ENCODE measurements at regions not wholly inside any gene's neighbourhood (a gene's known extent, or its start where the extent isn't known, plus 50 kb on each side); places are given as distances from the start of the nearest gene placed in this dataset.
A peak's percentile ranks its signal among the peaks of the same experiment; 100 is the strongest.
"Not testable (repeated sequence)": the region's sequence is repeated elsewhere in the genome, so short reads cannot be mapped to it uniquely, and the experiment has no call there.

- no peak overlapping the region for H3K9ac ChIP-seq
- no peak overlapping the region for H3K4me3 ChIP-seq
- DNase-seq: peak; percentile 0
- no peak for TF ChIP-seq EZH2phosphoT487 (IDR thresholded peaks at IDR 0.05; ENCODE audit: insufficient read depth, low read depth)
- no peak for TF ChIP-seq EZH2 (IDR thresholded peaks at IDR 0.05; ENCODE audit: insufficient read depth, poor library complexity, severe bottlenecking)
- 90 to 91% methylated on average over 17 of the region's 17 CpGs for WGBS, 2 experiments (ENCODE audit: low coverage in 1 of 2, low lambda C conversion rate in 2 of 2, missing lambda C conversion rate in 2 of 2)
- H3K79me2 ChIP-seq (ENCODE audit: insufficient read depth): peaks cover 12% of the 10 kb centered on the region
- in situ Hi-C loops (cut with MboI): no loop called here
- H3K9me2 ChIP-seq (ENCODE audit: insufficient read depth): no peaks in the 10 kb centered on the region
- H2AFZ ChIP-seq: no peak overlapping the region
- H3K27me3 ChIP-seq (replicated peaks; ENCODE audit: insufficient read depth): no peaks in the 10 kb centered on the region
- peaks cover 34% of the 10 kb centered on the region for H3F3A ChIP-seq (ENCODE audit: insufficient read depth)
- H3K9me3 ChIP-seq (ENCODE audit: low read depth): no peaks in the 10 kb centered on the region
- no peaks in the 10 kb centered on the region for H3K36me3 ChIP-seq (ENCODE audit: low read depth)
- no peak overlapping the region for H3K4me2 ChIP-seq (ENCODE audit: unreplicated experiment)
- H3K4me1 ChIP-seq (ENCODE audit: insufficient read depth): peaks cover 18% of the 10 kb centered on the region
- no peaks in the 10 kb centered on the region for H4K20me1 ChIP-seq (ENCODE audit: insufficient read depth)
- no peak overlapping the region for H3K27ac ChIP-seq
Observed at GRCh38 chr16:21523411-21524067, 75.8 kb upstream of the METTL9 start.

- Histone ChIP-seq H3K9ac (no peak overlapping the region), H3K4me3 (no peak overlapping the region), H4K20me1 (ENCODE audit: insufficient read depth) (no peaks in the 10 kb centered on the region), H3F3A (ENCODE audit: insufficient read depth) (peaks cover 27% of the 10 kb centered on the region), H3K36me3 (ENCODE audit: low read depth) (no peaks in the 10 kb centered on the region), H3K9me3 (ENCODE audit: low read depth) (no peaks in the 10 kb centered on the region), H3K9me2 (ENCODE audit: insufficient read depth) (no peaks in the 10 kb centered on the region), H3K4me2 (ENCODE audit: unreplicated experiment) (no peak overlapping the region), H3K4me1 (ENCODE audit: insufficient read depth) (peaks cover 18% of the 10 kb centered on the region), H3K27ac (no peak overlapping the region), H2AFZ (no peak overlapping the region), H3K79me2 (ENCODE audit: insufficient read depth) (peaks cover 6% of the 10 kb centered on the region), H3K27me3 (replicated peaks; ENCODE audit: insufficient read depth) (no peaks in the 10 kb centered on the region)
- TF ChIP-seq EZH2 (IDR thresholded peaks at IDR 0.05; ENCODE audit: insufficient read depth, poor library complexity, severe bottlenecking) (no peak), EZH2phosphoT487 (IDR thresholded peaks at IDR 0.05; ENCODE audit: insufficient read depth, low read depth) (no peak)
- in situ Hi-C loops (cut with MboI): no loop called here
- DNase-seq: peak; percentile 3
- WGBS, 2 experiments (ENCODE audit: low coverage in 1 of 2, low lambda C conversion rate in 2 of 2, missing lambda C conversion rate in 2 of 2): 93 to 94% methylated on average over 9 of the region's 9 CpGs
Observed at GRCh38 chr16:21524068-21524751, 75.2 kb upstream of the METTL9 start.

GRCh38 chr16:21524752-21525028 is 74.7 kb upstream of the METTL9 start:
- Histone ChIP-seq H3K4me1 (ENCODE audit: insufficient read depth) (peaks cover 18% of the 10 kb centered on the region), H3F3A (ENCODE audit: insufficient read depth) (peaks cover 23% of the 10 kb centered on the region)
- H3K4me2 ChIP-seq (ENCODE audit: unreplicated experiment); H3K36me3 ChIP-seq (ENCODE audit: low read depth); H3K9ac ChIP-seq; H3K9me3 ChIP-seq (ENCODE audit: low read depth); H3K79me2 ChIP-seq (ENCODE audit: insufficient read depth); in situ Hi-C loops (cut with MboI); H3K4me3 ChIP-seq; H2AFZ ChIP-seq; H4K20me1 ChIP-seq (ENCODE audit: insufficient read depth); DNase-seq; H3K9me2 ChIP-seq (ENCODE audit: insufficient read depth); H3K27me3 ChIP-seq (replicated peaks; ENCODE audit: insufficient read depth); H3K27ac ChIP-seq: not testable (repeated sequence)
- 100% methylated on average over 1 of the region's 1 CpG for WGBS, 2 experiments (ENCODE audit: low coverage in 1 of 2, low lambda C conversion rate in 2 of 2, missing lambda C conversion rate in 2 of 2)

- not testable (repeated sequence) for H4K20me1 ChIP-seq (ENCODE audit: insufficient read depth); H3K4me2 ChIP-seq (ENCODE audit: unreplicated experiment); H3K9ac ChIP-seq
Observed at GRCh38 chr16:21525029-21525895, 74.1 kb upstream of the METTL9 start.

GRCh38 chr16:21525956-21526922 is 73.1 kb upstream of the METTL9 start:
- H3K27ac ChIP-seq; H3K9me2 ChIP-seq (ENCODE audit: insufficient read depth); H3K9ac ChIP-seq; H3K9me3 ChIP-seq (ENCODE audit: low read depth); DNase-seq; H3K79me2 ChIP-seq (ENCODE audit: insufficient read depth); H3K27me3 ChIP-seq (replicated peaks; ENCODE audit: insufficient read depth); in situ Hi-C loops (cut with MboI); H3K36me3 ChIP-seq (ENCODE audit: low read depth); H3K4me2 ChIP-seq (ENCODE audit: unreplicated experiment); H2AFZ ChIP-seq; H4K20me1 ChIP-seq (ENCODE audit: insufficient read depth); H3K4me3 ChIP-seq: not testable (repeated sequence)
- WGBS, 2 experiments (ENCODE audit: low coverage in 1 of 2, low lambda C conversion rate in 2 of 2, missing lambda C conversion rate in 2 of 2): 81% methylated on average over 20 to 21 of the region's 21 CpGs
- Histone ChIP-seq H3F3A (ENCODE audit: insufficient read depth) (peaks cover 17% of the 10 kb centered on the region), H3K4me1 (ENCODE audit: insufficient read depth) (peaks cover 13% of the 10 kb centered on the region)

More at GRCh38 chr16:21525029-21525895, 74.1 kb upstream of the METTL9 start:
- H3K27me3 ChIP-seq (replicated peaks; ENCODE audit: insufficient read depth); H3K9me2 ChIP-seq (ENCODE audit: insufficient read depth); H3K4me3 ChIP-seq; H3K36me3 ChIP-seq (ENCODE audit: low read depth); H3K9me3 ChIP-seq (ENCODE audit: low read depth); H3K27ac ChIP-seq; in situ Hi-C loops (cut with MboI); H2AFZ ChIP-seq; H3K79me2 ChIP-seq (ENCODE audit: insufficient read depth): not testable (repeated sequence)
- H3F3A ChIP-seq (ENCODE audit: insufficient read depth): peaks cover 23% of the 10 kb centered on the region
- DNase-seq: peak; percentile 90
- WGBS, 2 experiments (ENCODE audit: low coverage in 1 of 2, low lambda C conversion rate in 2 of 2, missing lambda C conversion rate in 2 of 2): 43 to 44% methylated on average over 14 of the region's 14 CpGs
- H3K4me1 ChIP-seq (ENCODE audit: insufficient read depth): peaks cover 18% of the 10 kb centered on the region
